GM13976 (cell line): ENCODE measurements at regions not wholly inside any gene's neighbourhood (a gene's known extent, or its start where the extent isn't known, plus 50 kb on each side); places are given as distances from the start of the nearest gene placed in this dataset.

Experiments used
- DNase-seq: peaks from one replicate; pipeline ENCODE4 v3.0.0; 2012; ENCODE audit warnings: low spot score
- in situ Hi-C: fragments of 300-500 bp; cut with MboI; formaldehyde crosslinking; loops from one replicate; pipeline ENCODE4 v1.12.0; 2022; ENCODE audit warnings: low sequenced_read_pairs, mixed read lengths, inconsistent platforms; ENCODE audit not compliant: unreplicated experiment
- TF ChIP-seq, protein P1 (sequence below): IDR thresholded peaks from 2 replicates; pipeline ENCODE4 v1.5.1; 2012; ENCODE audit warnings: borderline replicate concordance, mild to moderate bottlenecking; ENCODE audit not compliant: insufficient read depth; ENCODE audit errors: extremely low read depth, missing control alignments, control extremely low read depth

DNA sequence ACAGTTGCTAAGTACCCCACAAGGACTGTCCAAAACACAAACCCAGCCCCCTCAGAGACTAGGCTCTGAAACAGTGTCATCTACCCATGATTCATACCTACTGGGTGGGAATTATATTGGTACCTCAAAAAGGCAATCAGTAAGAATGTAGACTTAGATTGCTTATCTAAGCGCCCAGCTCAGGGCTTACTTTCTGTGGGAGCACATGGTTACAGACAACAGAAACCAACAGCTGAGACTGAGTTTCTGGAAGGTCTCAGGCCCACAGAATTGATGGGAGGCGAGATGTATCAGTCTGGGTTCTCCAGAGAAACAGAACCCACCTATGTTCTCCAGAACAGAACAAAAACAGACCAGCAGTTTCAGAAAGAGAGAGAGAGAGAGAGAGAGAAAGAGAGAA is 147.3 kb upstream of the KAZN start:
- DNase-seq: no peak
- in situ Hi-C loops: no loop called here
- TF ChIP-seq, protein P1, sequence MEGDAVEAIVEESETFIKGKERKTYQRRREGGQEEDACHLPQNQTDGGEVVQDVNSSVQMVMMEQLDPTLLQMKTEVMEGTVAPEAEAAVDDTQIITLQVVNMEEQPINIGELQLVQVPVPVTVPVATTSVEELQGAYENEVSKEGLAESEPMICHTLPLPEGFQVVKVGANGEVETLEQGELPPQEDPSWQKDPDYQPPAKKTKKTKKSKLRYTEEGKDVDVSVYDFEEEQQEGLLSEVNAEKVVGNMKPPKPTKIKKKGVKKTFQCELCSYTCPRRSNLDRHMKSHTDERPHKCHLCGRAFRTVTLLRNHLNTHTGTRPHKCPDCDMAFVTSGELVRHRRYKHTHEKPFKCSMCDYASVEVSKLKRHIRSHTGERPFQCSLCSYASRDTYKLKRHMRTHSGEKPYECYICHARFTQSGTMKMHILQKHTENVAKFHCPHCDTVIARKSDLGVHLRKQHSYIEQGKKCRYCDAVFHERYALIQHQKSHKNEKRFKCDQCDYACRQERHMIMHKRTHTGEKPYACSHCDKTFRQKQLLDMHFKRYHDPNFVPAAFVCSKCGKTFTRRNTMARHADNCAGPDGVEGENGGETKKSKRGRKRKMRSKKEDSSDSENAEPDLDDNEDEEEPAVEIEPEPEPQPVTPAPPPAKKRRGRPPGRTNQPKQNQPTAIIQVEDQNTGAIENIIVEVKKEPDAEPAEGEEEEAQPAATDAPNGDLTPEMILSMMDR: no peak

DNA sequence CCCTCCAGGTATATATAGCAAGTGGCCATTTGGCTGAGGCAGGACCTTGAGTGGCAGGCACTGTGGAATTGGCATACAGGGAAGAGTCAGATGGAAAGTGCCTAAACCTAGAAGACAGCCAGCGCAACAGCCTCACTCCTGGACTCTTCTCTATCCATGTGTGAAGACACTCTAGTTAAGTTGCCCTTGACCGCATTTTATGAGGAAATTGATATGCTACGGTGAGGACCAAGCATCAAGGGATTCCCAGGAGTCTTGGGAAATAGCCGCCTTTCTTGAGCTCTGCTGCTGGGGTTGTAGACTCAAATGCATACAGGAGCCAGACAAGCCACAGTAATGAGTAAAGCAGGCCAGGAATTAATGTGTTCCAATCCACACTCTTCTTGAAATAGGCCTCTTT is 145.9 kb upstream of the KAZN start:
- TF ChIP-seq, protein P1: no peak
- DNase-seq: no peak
- in situ Hi-C loops: no loop called here

GRCh38 chr1:14460173-14460572 is 138.3 kb upstream of the KAZN start:
- DNase-seq: no peak
- TF ChIP-seq, protein P1: no peak
- in situ Hi-C loops: no loop called here

- in situ Hi-C loops: no loop called here
- TF ChIP-seq, protein P1: no peak
- no peak for DNase-seq
Observed at GRCh38 chr1:14462851-14463250, 135.6 kb upstream of the KAZN start.

GRCh38 chr1:14466006-14466405 is 132.5 kb upstream of the KAZN start:
- in situ Hi-C loops: no loop called here
- no peak for DNase-seq
- TF ChIP-seq, protein P1: no peak

- in situ Hi-C loops: no loop called here
- no peak for DNase-seq
- TF ChIP-seq, protein P1: no peak
Observed at GRCh38 chr1:14467112-14467511, 131.4 kb upstream of the KAZN start.

GRCh38 chr1:14468751-14469150 is 129.7 kb upstream of the KAZN start:
- in situ Hi-C loops: no loop called here
- TF ChIP-seq, protein P1: no peak

More at GRCh38 chr1:14468751-14469150, 129.7 kb upstream of the KAZN start:
- no peak for DNase-seq
